ENCODE measurements at regions not wholly inside any gene's neighbourhood (a gene's known extent, or its start where the extent isn't known, plus 50 kb on each side); places are given as distances from the start of the nearest gene placed in this dataset.

GRCh38 chr3:20701641-20702040 lies 515.6 kb upstream of the SGO1 start:
- Histone ChIP-seq H3K9me3 (ENCODE audit: control insufficient read depth, low read length) (no peaks in the 10 kb centered on the region), H3K27me3 (replicated peaks; ENCODE audit: control insufficient read depth, insufficient read depth, low read length, poor library complexity, severe bottlenecking) (no peaks in the 10 kb centered on the region), H3K36me3 (ENCODE audit: control insufficient read depth, insufficient read depth, low read length) (no peaks in the 10 kb centered on the region), H3K4me1 (ENCODE audit: control insufficient read depth, insufficient read depth, low read length, poor library complexity, severe bottlenecking) (no peaks in the 10 kb centered on the region), H3K4me3 (ENCODE audit: insufficient read depth, low read depth, low read length, poor library complexity, severe bottlenecking) (no peak overlapping the region), H3K27ac (ENCODE audit: insufficient read depth, low read length, poor library complexity, severe bottlenecking) (no peak overlapping the region)
- no peak for DNase-seq

- no peaks in the 10 kb centered on the region for H3K4me1 ChIP-seq (ENCODE audit: control insufficient read depth, insufficient read depth, low read length, poor library complexity, severe bottlenecking)
- no peak overlapping the region for H3K27ac ChIP-seq (ENCODE audit: insufficient read depth, low read length, poor library complexity, severe bottlenecking)
- H3K27me3 ChIP-seq (replicated peaks; ENCODE audit: control insufficient read depth, insufficient read depth, low read length, poor library complexity, severe bottlenecking): no peaks in the 10 kb centered on the region
- H3K36me3 ChIP-seq (ENCODE audit: control insufficient read depth, insufficient read depth, low read length): no peaks in the 10 kb centered on the region
- no peak overlapping the region for H3K4me3 ChIP-seq (ENCODE audit: insufficient read depth, low read depth, low read length, poor library complexity, severe bottlenecking)
- no peaks in the 10 kb centered on the region for H3K9me3 ChIP-seq (ENCODE audit: control insufficient read depth, low read length)
- DNase-seq: no peak
These were observed 514.7 kb upstream of the SGO1 start for GRCh38 chr3:20700714-20701113.

GRCh38 chr3:20698896-20699295 lies 512.9 kb upstream of the SGO1 start:
- Histone ChIP-seq H3K27ac (ENCODE audit: insufficient read depth, low read length, poor library complexity, severe bottlenecking) (no peak overlapping the region), H3K9me3 (ENCODE audit: control insufficient read depth, low read length) (no peaks in the 10 kb centered on the region), H3K4me1 (ENCODE audit: control insufficient read depth, insufficient read depth, low read length, poor library complexity, severe bottlenecking) (no peaks in the 10 kb centered on the region), H3K4me3 (ENCODE audit: insufficient read depth, low read depth, low read length, poor library complexity, severe bottlenecking) (no peak overlapping the region), H3K36me3 (ENCODE audit: control insufficient read depth, insufficient read depth, low read length) (no peaks in the 10 kb centered on the region), H3K27me3 (replicated peaks; ENCODE audit: control insufficient read depth, insufficient read depth, low read length, poor library complexity, severe bottlenecking) (no peaks in the 10 kb centered on the region)
- no peak for DNase-seq

GRCh38 chr3:20696388-20697150 lies 510.6 kb upstream of the SGO1 start:
- DNase-seq: no peak
- no peak overlapping the region for H3K4me3 ChIP-seq (ENCODE audit: insufficient read depth, low read depth, low read length, poor library complexity, severe bottlenecking)
- H3K36me3 ChIP-seq (ENCODE audit: control insufficient read depth, insufficient read depth, low read length): no peaks in the 10 kb centered on the region
- H3K9me3 ChIP-seq (ENCODE audit: control insufficient read depth, low read length): no peaks in the 10 kb centered on the region
- no peaks in the 10 kb centered on the region for H3K4me1 ChIP-seq (ENCODE audit: control insufficient read depth, insufficient read depth, low read length, poor library complexity, severe bottlenecking)
- no peaks in the 10 kb centered on the region for H3K27me3 ChIP-seq (replicated peaks; ENCODE audit: control insufficient read depth, insufficient read depth, low read length, poor library complexity, severe bottlenecking)
- no peak overlapping the region for H3K27ac ChIP-seq (ENCODE audit: insufficient read depth, low read length, poor library complexity, severe bottlenecking)

- Histone ChIP-seq H3K4me1 (ENCODE audit: control insufficient read depth, insufficient read depth, low read length, poor library complexity, severe bottlenecking) (no peaks in the 10 kb centered on the region), H3K27ac (ENCODE audit: insufficient read depth, low read length, poor library complexity, severe bottlenecking) (no peak overlapping the region), H3K4me3 (ENCODE audit: insufficient read depth, low read depth, low read length, poor library complexity, severe bottlenecking) (no peak overlapping the region), H3K36me3 (ENCODE audit: control insufficient read depth, insufficient read depth, low read length) (no peaks in the 10 kb centered on the region), H3K27me3 (replicated peaks; ENCODE audit: control insufficient read depth, insufficient read depth, low read length, poor library complexity, severe bottlenecking) (no peaks in the 10 kb centered on the region), H3K9me3 (ENCODE audit: control insufficient read depth, low read length) (no peaks in the 10 kb centered on the region)
- no peak for DNase-seq
These were observed 506.7 kb upstream of the SGO1 start for GRCh38 chr3:20692675-20693074.

GRCh38 chr3:20683910-20684309 lies 497.9 kb upstream of the SGO1 start:
- no peak overlapping the region for H3K4me3 ChIP-seq (ENCODE audit: insufficient read depth, low read depth, low read length, poor library complexity, severe bottlenecking)
- H3K36me3 ChIP-seq (ENCODE audit: control insufficient read depth, insufficient read depth, low read length): no peaks in the 10 kb centered on the region
- no peaks in the 10 kb centered on the region for H3K27me3 ChIP-seq (replicated peaks; ENCODE audit: control insufficient read depth, insufficient read depth, low read length, poor library complexity, severe bottlenecking)
- no peaks in the 10 kb centered on the region for H3K9me3 ChIP-seq (ENCODE audit: control insufficient read depth, low read length)
- no peak overlapping the region for H3K27ac ChIP-seq (ENCODE audit: insufficient read depth, low read length, poor library complexity, severe bottlenecking)
- no peaks in the 10 kb centered on the region for H3K4me1 ChIP-seq (ENCODE audit: control insufficient read depth, insufficient read depth, low read length, poor library complexity, severe bottlenecking)
- no peak for DNase-seq

GRCh38 chr3:20682573-20682972 lies 496.6 kb upstream of the SGO1 start:
- no peak overlapping the region for H3K27ac ChIP-seq (ENCODE audit: insufficient read depth, low read length, poor library complexity, severe bottlenecking)

GRCh38 chr3:20680990-20681628 lies 495.1 kb upstream of the SGO1 start:
- Histone ChIP-seq H3K27ac (ENCODE audit: insufficient read depth, low read length, poor library complexity, severe bottlenecking) (no peak overlapping the region), H3K4me1 (ENCODE audit: control insufficient read depth, insufficient read depth, low read length, poor library complexity, severe bottlenecking) (no peaks in the 10 kb centered on the region), H3K9me3 (ENCODE audit: control insufficient read depth, low read length) (no peaks in the 10 kb centered on the region), H3K27me3 (replicated peaks; ENCODE audit: control insufficient read depth, insufficient read depth, low read length, poor library complexity, severe bottlenecking) (no peaks in the 10 kb centered on the region), H3K36me3 (ENCODE audit: control insufficient read depth, insufficient read depth, low read length) (no peaks in the 10 kb centered on the region), H3K4me3 (ENCODE audit: insufficient read depth, low read depth, low read length, poor library complexity, severe bottlenecking) (no peak overlapping the region)
- DNase-seq: no peak

More at GRCh38 chr3:20682573-20682972, 496.6 kb upstream of the SGO1 start:
- H3K9me3 ChIP-seq (ENCODE audit: control insufficient read depth, low read length): no peaks in the 10 kb centered on the region
- H3K27me3 ChIP-seq (replicated peaks; ENCODE audit: control insufficient read depth, insufficient read depth, low read length, poor library complexity, severe bottlenecking): no peaks in the 10 kb centered on the region
- H3K36me3 ChIP-seq (ENCODE audit: control insufficient read depth, insufficient read depth, low read length): no peaks in the 10 kb centered on the region
- no peak for DNase-seq
- H3K4me1 ChIP-seq (ENCODE audit: control insufficient read depth, insufficient read depth, low read length, poor library complexity, severe bottlenecking): no peaks in the 10 kb centered on the region
- H3K4me3 ChIP-seq (ENCODE audit: insufficient read depth, low read depth, low read length, poor library complexity, severe bottlenecking): no peak overlapping the region

- Histone ChIP-seq H3K9me3 (ENCODE audit: control insufficient read depth, low read length) (peaks cover 5% of the 10 kb centered on the region), H3K36me3 (ENCODE audit: control insufficient read depth, insufficient read depth, low read length) (no peaks in the 10 kb centered on the region), H3K27ac (ENCODE audit: insufficient read depth, low read length, poor library complexity, severe bottlenecking) (no peak overlapping the region), H3K4me1 (ENCODE audit: control insufficient read depth, insufficient read depth, low read length, poor library complexity, severe bottlenecking) (no peaks in the 10 kb centered on the region), H3K4me3 (ENCODE audit: insufficient read depth, low read depth, low read length, poor library complexity, severe bottlenecking) (no peak overlapping the region), H3K27me3 (replicated peaks; ENCODE audit: control insufficient read depth, insufficient read depth, low read length, poor library complexity, severe bottlenecking) (no peaks in the 10 kb centered on the region)
- no peak for DNase-seq
These were observed 487.9 kb upstream of the SGO1 start for GRCh38 chr3:20673866-20674265.

GRCh38 chr3:20669675-20670074 lies 483.7 kb upstream of the SGO1 start:
- Histone ChIP-seq H3K27ac (ENCODE audit: insufficient read depth, low read length, poor library complexity, severe bottlenecking) (no peak overlapping the region), H3K4me1 (ENCODE audit: control insufficient read depth, insufficient read depth, low read length, poor library complexity, severe bottlenecking) (no peaks in the 10 kb centered on the region), H3K36me3 (ENCODE audit: control insufficient read depth, insufficient read depth, low read length) (no peaks in the 10 kb centered on the region), H3K4me3 (ENCODE audit: insufficient read depth, low read depth, low read length, poor library complexity, severe bottlenecking) (no peak overlapping the region), H3K27me3 (replicated peaks; ENCODE audit: control insufficient read depth, insufficient read depth, low read length, poor library complexity, severe bottlenecking) (no peaks in the 10 kb centered on the region), H3K9me3 (ENCODE audit: control insufficient read depth, low read length) (peaks cover 5% of the 10 kb centered on the region)
- no peak for DNase-seq

Measured in effector memory CD4-positive, alpha-beta T cell (primary cell).